ENCODE measurements at regions not wholly inside any gene's neighbourhood (a gene's known extent, or its start where the extent isn't known, plus 50 kb on each side); places are given as distances from the start of the nearest gene placed in this dataset.

- H4K8ac ChIP-seq (ENCODE audit: extremely low read depth, insufficient read depth, low read length), result no peak overlapping the region
- no peaks in the 10 kb centered on the region for H3K9me3 ChIP-seq (ENCODE audit: insufficient read depth in 2 of 2, low read depth in 1 of 2, low read length in 1 of 2)
- no peak overlapping the region for H3K4ac ChIP-seq (replicated peaks; ENCODE audit: insufficient read length, low read depth, low read length)
- no peak overlapping the region for H2BK12ac ChIP-seq (ENCODE audit: low read depth, low read length)
- H3K23me2 ChIP-seq (ENCODE audit: low read depth, low read length), result no peaks in the 10 kb centered on the region
- H4K20me1 ChIP-seq (replicated peaks in 1 of 2; ENCODE audit: control insufficient read depth in 1 of 2, insufficient read depth in 2 of 2, low read length in 2 of 2), result no peaks in the 10 kb centered on the region
- no peaks in the 10 kb centered on the region for H3K36me3 ChIP-seq (ENCODE audit: control insufficient read depth in 2 of 4, insufficient read depth in 4 of 4, low read length in 3 of 4)
- H3K4me1 ChIP-seq (replicated peaks in 1 of 4; ENCODE audit: control insufficient read depth in 3 of 4, insufficient read depth in 4 of 4, low read length in 3 of 4), result no peaks in the 10 kb centered on the region
- no peak overlapping the region for H2AK5ac ChIP-seq (ENCODE audit: low read depth, low read length)
- H2BK120ac ChIP-seq (replicated peaks; ENCODE audit: low read depth, low read length), result no peak overlapping the region
- FAIRE-seq (no peak), DNase-seq (ENCODE audit: low read depth in 1 of 2, low spot score in 2 of 2) (no peak)
- WGBS, 2 experiments (ENCODE audit: extremely low coverage in 1 of 2, insufficient coverage in 1 of 2, insufficient read length in 1 of 2, insufficient replicate concordance in 2 of 2, low coverage in 1 of 2, low lambda C conversion rate in 2 of 2, missing lambda C conversion rate in 1 of 2), result 96% methylated on average over 1 of the region's 1 CpG; no CpG with 5 or more reads in 1 of the 2 experiments
- no peak overlapping the region for H3K4me3 ChIP-seq (ENCODE audit: extremely low read depth in 1 of 4, insufficient read depth in 2 of 4, low read depth in 3 of 4, low read length in 4 of 4)
- H3K79me1 ChIP-seq (ENCODE audit: low read depth, low read length), result no peaks in the 10 kb centered on the region
- no peak overlapping the region for H3K4me2 ChIP-seq (ENCODE audit: insufficient read depth in 1 of 2, low read depth in 2 of 2, low read length in 2 of 2)
- H3K14ac ChIP-seq (ENCODE audit: insufficient read length), result no peak overlapping the region
- no peak overlapping the region for H4K5ac ChIP-seq (ENCODE audit: insufficient read length, low read depth, low read length)
- no peaks in the 10 kb centered on the region for H3K79me2 ChIP-seq (ENCODE audit: control insufficient read depth in 1 of 2, insufficient read depth in 2 of 2, low read length in 2 of 2)
- no peak overlapping the region for H2BK5ac ChIP-seq (ENCODE audit: low read depth, low read length)
- POLR2A ChIA-PET (ENCODE audit: partially characterized antibody), result no interaction called here
- no peak overlapping the region for H3K27ac ChIP-seq (ENCODE audit: low read depth, low read length)
- no peak overlapping the region for H2AFZ ChIP-seq (ENCODE audit: low read length)
- no peak overlapping the region for H3K9ac ChIP-seq (replicated peaks in 1 of 4; ENCODE audit: extremely low read depth in 1 of 4, low read depth in 3 of 4, low read length in 3 of 4)
- no peak overlapping the region for H2BK20ac ChIP-seq (ENCODE audit: low read length)
- CTCF ChIA-PET (ENCODE audit: partially characterized antibody), result interaction anchor here (0.6 kb wide), 1 partner anchor 9 kb away, joined by 3 read pairs; no protein-coding TSS in a partner anchor
- H4K91ac ChIP-seq (replicated peaks; ENCODE audit: insufficient read length, low read length), result no peak overlapping the region
- no peak overlapping the region for H3K18ac ChIP-seq (ENCODE audit: extremely low read depth, low read length)
- H2BK15ac ChIP-seq (ENCODE audit: low read length), result no peak overlapping the region
- H3K56ac ChIP-seq (replicated peaks; ENCODE audit: insufficient read length, low read depth, low read length), result no peak overlapping the region
- H3K23ac ChIP-seq (ENCODE audit: insufficient read length), result no peak overlapping the region
- H3K27me3 ChIP-seq (replicated peaks in 1 of 4; ENCODE audit: control insufficient read depth in 3 of 4, extremely low read depth in 1 of 4, insufficient read depth in 3 of 4, low read length in 3 of 4), result no peaks in the 10 kb centered on the region
- TF ChIP-seq CBX5 (IDR thresholded peaks at IDR 0.05; ENCODE audit: low read depth, low read length) (no peak), HDAC6 (IDR thresholded peaks at IDR 0.05; ENCODE audit: low read depth, low read length) (no peak), GTF2F1 (IDR thresholded peaks at IDR 0.05; ENCODE audit: borderline replicate concordance, low read depth, low read length) (no peak), E2F6 (IDR thresholded peaks at IDR 0.05) (no peak), EZH2 (IDR thresholded peaks at IDR 0.05; ENCODE audit: low read depth, low read length, severe bottlenecking) (no peak), GABPA (IDR thresholded peaks at IDR 0.05; ENCODE audit: borderline replicate concordance, insufficient read depth, low read length) (no peak), HDAC2 (IDR thresholded peaks at IDR 0.05; ENCODE audit: borderline replicate concordance in 1 of 2, low read depth in 2 of 2, low read length in 2 of 2) (no peak), TBP (IDR thresholded peaks at IDR 0.05; ENCODE audit: low read depth, low read length) (no peak), SAP30 (IDR thresholded peaks at IDR 0.05; ENCODE audit: insufficient read depth, insufficient replicate concordance, low read length) (no peak), FOSL1 (IDR thresholded peaks at IDR 0.05; ENCODE audit: insufficient read depth, low read depth, low read length) (no peak), RXRA (IDR thresholded peaks at IDR 0.05; ENCODE audit: insufficient read depth, low read depth, low read length) (no peak), SP2 (IDR thresholded peaks at IDR 0.05; ENCODE audit: low read length) (no peak), SIRT6 (IDR thresholded peaks at IDR 0.05; ENCODE audit: low read length) (no peak), ASH2L (IDR thresholded peaks at IDR 0.05; ENCODE audit: low read length) (no peak)
Observed at GRCh38 chr3:117191245-117191644, 481.7 kb downstream of the TUSC7 start.
